Nephron progenitor cell (in vitro differentiated cells): ENCODE measurements at regions not wholly inside any gene's neighbourhood (a gene's known extent, or its start where the extent isn't known, plus 50 kb on each side); places are given as distances from the start of the nearest gene placed in this dataset.
"Not testable (repeated sequence)": the region's sequence is repeated elsewhere in the genome, so short reads cannot be mapped to it uniquely, and the experiment has no call there.

ENCODE experiments used
- DNase-seq: peaks from one replicate; pipeline ENCODE4 v3.0.0; 2021
- H3K27ac Mint-ChIP-seq: 2 replicates; pipeline ENCODE4 v1.8.0; 2021; ENCODE audit warnings: mild to moderate bottlenecking, moderate library complexity, mixed read lengths
- H3K27me3 Mint-ChIP-seq: 2 replicates; pipeline ENCODE4 v1.8.0; 2021; ENCODE audit warnings: mild to moderate bottlenecking, low read depth, mixed read lengths; ENCODE audit not compliant: poor library complexity
- H3K36me3 Mint-ChIP-seq: 2 replicates; pipeline ENCODE4 v1.8.0; 2021; ENCODE audit warnings: low read depth, mixed read lengths
- H3K4me1 Mint-ChIP-seq: 2 replicates; pipeline ENCODE4 v1.8.0; 2021; ENCODE audit warnings: mixed read lengths
- H3K4me3 Mint-ChIP-seq: 2 replicates; pipeline ENCODE4 v1.8.0; 2021; ENCODE audit warnings: mild to moderate bottlenecking, moderate library complexity, mixed read lengths
- H3K9me3 Mint-ChIP-seq: 2 replicates; pipeline ENCODE4 v1.8.0; 2021; ENCODE audit warnings: mild to moderate bottlenecking, moderate library complexity, mixed read lengths
- CTCF ChIP-seq: fragments of 200-600 bp; sonication (generic); IDR thresholded peaks from 2 replicates; pipeline ENCODE4 v1.5.0; 2021; ENCODE audit warnings: antibody characterized with exemption

- Mint-ChIP-seq H3K36me3 (no peaks in the 10 kb centered on the region), H3K27ac (no peak overlapping the region), H3K4me1 (no peaks in the 10 kb centered on the region), H3K9me3 (peaks cover 8% of the 10 kb centered on the region), H3K4me3 (no peak overlapping the region), H3K27me3 (peaks cover 3% of the 10 kb centered on the region)
- no peak for TF ChIP-seq CTCF
- DNase-seq: no peak
Measured at GRCh38 chr12:58668233-58668632, 252.1 kb downstream of the LRIG3 start.

GRCh38 chr12:58668871-58669270 is 251.4 kb downstream of the LRIG3 start:
- Mint-ChIP-seq H3K4me3 (no peak overlapping the region), H3K27ac (no peak overlapping the region)
- no peak for TF ChIP-seq CTCF

GRCh38 chr12:58670623-58671022 is 249.7 kb downstream of the LRIG3 start:
- no peak for TF ChIP-seq CTCF
- Mint-ChIP-seq H3K27me3 (peaks cover 3% of the 10 kb centered on the region), H3K4me3 (no peak overlapping the region), H3K9me3 (peaks cover 4% of the 10 kb centered on the region), H3K27ac (no peak overlapping the region), H3K36me3 (no peaks in the 10 kb centered on the region), H3K4me1 (no peaks in the 10 kb centered on the region)
- no peak for DNase-seq

More at GRCh38 chr12:58668871-58669270, 251.4 kb downstream of the LRIG3 start:
- Mint-ChIP-seq H3K27me3 (peaks cover 3% of the 10 kb centered on the region), H3K4me1 (no peaks in the 10 kb centered on the region), H3K9me3 (peaks cover 8% of the 10 kb centered on the region), H3K36me3 (no peaks in the 10 kb centered on the region)
- DNase-seq: no peak

GRCh38 chr12:58671196-58671595 is 249.1 kb downstream of the LRIG3 start:
- peaks cover 4% of the 10 kb centered on the region for H3K9me3 Mint-ChIP-seq
- no peak for TF ChIP-seq CTCF
- DNase-seq: no peak
- no peak overlapping the region for H3K4me3 Mint-ChIP-seq
- H3K27me3 Mint-ChIP-seq: peaks cover 3% of the 10 kb centered on the region
- no peak overlapping the region for H3K27ac Mint-ChIP-seq
- no peaks in the 10 kb centered on the region for H3K36me3 Mint-ChIP-seq
- no peaks in the 10 kb centered on the region for H3K4me1 Mint-ChIP-seq

- no peak for DNase-seq
- H3K27ac Mint-ChIP-seq: no peak overlapping the region
- peaks cover 3% of the 10 kb centered on the region for H3K27me3 Mint-ChIP-seq
- H3K9me3 Mint-ChIP-seq: peaks cover 6% of the 10 kb centered on the region
- no peak overlapping the region for H3K4me3 Mint-ChIP-seq
- TF ChIP-seq CTCF: no peak
- no peaks in the 10 kb centered on the region for H3K4me1 Mint-ChIP-seq
- H3K36me3 Mint-ChIP-seq: peaks cover 2% of the 10 kb centered on the region
Measured at GRCh38 chr12:58673021-58673420, 247.3 kb downstream of the LRIG3 start.

GRCh38 chr12:58677833-58678232 is 242.5 kb downstream of the LRIG3 start:
- not testable (repeated sequence) for H3K4me1 Mint-ChIP-seq, DNase-seq, H3K27ac Mint-ChIP-seq, H3K27me3 Mint-ChIP-seq, H3K4me3 Mint-ChIP-seq
- peaks cover 14% of the 10 kb centered on the region for H3K36me3 Mint-ChIP-seq
- peaks cover 30% of the 10 kb centered on the region for H3K9me3 Mint-ChIP-seq
